HG03442 (cell line): ENCODE measurements at regions not wholly inside any gene's neighbourhood (a gene's known extent, or its start where the extent isn't known, plus 50 kb on each side); places are given as distances from the start of the nearest gene placed in this dataset.

ENCODE experiments used
- ATAC-seq: cut with Tn5 transposase; IDR thresholded peaks from one replicate; pipeline ENCODE4 v1.9.1; 2021; ENCODE audit warnings: mild to moderate bottlenecking, moderate library complexity; ENCODE audit not compliant: unreplicated experiment

DNA sequence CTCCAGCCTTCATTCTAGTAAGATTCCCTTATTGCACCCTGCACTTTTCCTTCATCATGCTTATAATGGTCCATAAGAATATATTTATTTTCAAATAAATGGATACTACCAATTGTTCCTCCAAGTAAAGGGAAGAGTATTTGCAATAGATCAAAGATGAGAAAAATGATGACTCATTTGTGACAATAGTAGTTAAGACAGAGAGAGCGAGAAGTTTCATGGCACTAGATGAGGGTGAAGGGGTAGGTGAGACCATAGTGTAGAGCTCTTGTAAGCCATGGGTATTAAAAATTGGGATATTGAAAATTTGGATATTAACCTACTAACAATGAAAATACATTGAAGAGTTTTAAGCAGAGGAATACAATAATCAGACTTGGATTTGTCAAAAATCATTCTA lies 404.6 kb downstream of the EFNA5 start:
- ATAC-seq = no peak

DNA sequence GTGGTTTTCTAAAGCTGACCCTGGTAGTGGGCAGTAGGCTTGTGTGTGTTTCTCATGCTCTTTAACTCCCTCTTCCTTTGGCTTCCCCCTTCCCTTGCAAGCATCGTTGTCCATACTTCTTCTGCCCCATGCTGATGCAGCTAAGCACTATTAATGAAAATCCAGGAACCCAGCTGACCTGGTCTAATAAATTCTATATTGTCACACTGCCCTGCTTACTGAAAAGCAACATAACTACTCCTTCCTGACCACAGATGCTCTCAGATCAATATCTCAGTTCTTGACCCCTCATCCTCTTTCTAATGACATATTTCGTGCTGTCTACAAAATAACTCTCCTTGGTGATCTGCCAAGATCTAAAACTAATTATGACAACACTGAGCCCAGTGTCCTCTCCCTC lies 405.5 kb downstream of the EFNA5 start:
- ATAC-seq = no peak

DNA sequence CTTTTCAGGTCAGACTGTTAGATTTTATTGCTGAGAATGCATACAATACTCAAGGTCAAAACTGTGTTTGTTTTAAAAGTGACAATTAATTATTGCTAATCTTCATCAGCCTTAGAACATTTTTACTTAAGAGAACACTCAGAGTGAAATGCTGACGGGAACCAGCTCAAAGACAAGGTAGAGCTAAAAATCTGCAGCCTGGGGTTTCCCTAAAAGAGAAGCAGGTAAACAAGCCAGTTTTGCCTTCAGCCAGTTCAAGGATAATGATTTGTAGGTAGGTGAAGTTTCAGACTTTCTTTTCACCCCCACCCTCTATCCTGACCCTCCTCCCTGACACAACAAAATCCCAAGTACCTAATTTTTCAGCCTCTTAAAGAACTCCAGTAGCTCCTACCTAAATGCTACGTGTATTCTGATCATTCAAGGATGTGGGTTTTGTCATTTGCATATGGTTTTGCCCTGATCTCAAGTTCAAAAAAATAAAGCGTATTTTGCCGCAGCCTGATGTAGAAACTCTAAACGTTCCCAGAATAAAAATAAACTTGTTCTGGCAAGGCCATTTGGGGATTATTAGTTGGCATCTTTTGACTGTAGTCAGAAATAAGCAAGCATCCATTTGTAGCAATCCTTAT lies 407.2 kb downstream of the EFNA5 start:
- peak; percentile 69 for ATAC-seq

DNA sequence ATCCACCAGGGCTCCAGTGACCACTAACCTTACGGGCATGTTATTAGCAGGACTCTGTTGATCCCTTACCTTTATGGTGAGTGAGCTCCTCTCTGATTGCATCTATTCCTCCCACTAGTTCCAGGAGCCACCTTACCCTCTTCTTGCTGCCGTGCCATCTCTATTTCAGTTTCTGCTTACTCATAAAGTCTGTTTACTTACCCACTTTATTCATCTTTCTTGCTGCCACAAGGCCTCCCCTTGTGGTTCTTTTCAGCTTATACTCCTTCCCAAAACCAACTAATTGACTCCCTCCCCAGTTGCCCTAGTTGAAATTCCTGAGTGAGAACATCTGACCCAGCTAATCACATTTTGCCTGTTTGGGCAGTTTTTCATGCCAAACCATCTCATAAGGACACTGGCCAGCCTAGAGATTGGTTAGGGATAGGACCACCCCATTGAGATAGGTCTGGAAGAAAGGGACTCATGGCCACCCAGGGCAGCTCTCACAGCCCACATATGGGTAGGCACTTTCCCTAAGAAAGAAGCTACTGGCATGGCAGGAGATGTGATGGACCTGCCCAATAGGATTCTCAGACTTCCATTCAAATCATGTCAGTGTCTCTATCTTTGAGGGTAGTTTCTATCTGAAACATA lies 412.7 kb downstream of the EFNA5 start:
- ATAC-seq = peak; percentile 78

DNA sequence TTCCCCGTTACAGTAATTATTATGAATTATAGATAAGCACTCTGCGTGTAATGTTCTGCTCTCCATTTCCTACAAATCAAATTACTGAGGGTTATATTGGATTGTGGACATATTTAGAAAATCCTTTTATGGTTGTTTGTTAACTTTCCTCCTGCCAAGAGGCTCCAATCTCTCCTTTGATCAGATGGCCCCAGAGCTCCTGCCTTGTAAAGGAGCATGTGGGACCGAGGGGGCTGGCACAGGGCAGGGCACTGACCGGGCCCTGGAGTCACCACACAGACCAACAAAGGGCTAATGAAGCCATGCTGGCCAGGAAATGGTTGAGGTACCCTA lies 415.9 kb downstream of the EFNA5 start:
- ATAC-seq = no peak

DNA sequence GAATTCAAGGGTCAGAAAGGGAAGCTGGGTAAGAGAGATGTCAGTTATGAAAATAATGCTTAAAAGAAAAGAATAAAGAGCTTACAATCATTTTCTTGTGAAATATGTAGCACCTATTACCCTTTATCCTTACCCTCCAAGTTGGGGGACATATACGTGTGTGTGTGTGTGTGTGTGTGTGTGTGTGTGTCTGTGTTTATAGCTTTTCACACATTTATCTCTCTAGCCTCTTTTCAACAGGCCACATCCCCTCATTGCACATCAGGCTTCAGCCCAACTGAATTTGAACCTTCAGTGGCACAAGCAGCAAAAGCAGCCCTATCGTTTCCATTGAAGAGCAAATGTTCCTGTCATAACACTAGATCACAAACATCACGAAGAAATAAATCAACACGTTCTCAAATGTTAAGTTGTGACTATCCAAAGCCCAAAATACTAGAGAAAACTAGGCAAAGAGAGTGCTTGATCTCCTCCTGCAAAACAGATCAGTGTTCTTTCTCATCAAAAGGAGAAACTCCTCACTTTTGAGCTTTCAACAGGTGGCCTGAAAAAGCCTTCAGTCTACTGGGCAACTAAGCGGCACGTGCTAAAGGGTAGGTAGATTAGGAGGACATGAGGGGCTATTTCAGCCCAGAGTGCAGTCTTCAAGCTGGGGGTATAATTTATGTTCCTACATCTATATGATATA lies 416.4 kb downstream of the EFNA5 start:
- ATAC-seq = no peak

DNA sequence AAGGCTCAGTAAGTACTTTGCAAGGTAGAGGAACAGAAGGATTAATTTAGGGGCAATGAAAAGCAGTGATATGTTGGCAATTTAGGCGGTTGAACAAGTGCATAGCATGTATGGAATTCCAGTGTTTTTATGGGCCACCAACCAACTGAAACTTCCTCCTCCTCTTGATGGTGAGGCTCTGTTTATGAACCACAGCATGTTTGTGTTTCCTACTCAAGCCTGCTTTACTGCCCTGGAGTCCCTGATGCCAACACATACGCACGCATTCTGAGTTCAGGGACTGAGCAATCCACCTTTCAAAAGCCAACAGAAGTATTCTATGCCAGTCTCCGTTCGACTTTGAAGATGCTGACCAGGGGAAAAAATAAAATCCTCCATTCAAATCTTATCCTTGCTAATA lies 417.5 kb downstream of the EFNA5 start:
- no peak for ATAC-seq

DNA sequence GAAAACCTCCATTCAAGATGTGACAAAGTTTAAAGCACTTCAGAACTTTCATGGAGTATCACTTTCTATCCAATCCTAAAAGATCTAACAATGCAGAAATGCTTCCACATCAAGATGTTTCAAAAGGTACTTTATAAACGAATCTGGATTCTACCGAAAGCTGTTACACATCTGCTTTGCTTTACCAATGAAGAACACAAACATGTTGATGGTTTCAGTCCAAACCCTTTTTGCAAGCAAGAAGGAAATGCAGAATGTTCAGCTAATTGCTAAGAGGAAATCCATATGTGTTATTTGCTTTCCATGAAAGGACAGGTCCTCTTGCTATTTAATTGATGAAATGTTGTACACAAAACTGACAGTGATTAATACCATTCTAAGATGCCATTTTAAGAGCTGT lies 419.6 kb downstream of the EFNA5 start:
- no peak for ATAC-seq

DNA sequence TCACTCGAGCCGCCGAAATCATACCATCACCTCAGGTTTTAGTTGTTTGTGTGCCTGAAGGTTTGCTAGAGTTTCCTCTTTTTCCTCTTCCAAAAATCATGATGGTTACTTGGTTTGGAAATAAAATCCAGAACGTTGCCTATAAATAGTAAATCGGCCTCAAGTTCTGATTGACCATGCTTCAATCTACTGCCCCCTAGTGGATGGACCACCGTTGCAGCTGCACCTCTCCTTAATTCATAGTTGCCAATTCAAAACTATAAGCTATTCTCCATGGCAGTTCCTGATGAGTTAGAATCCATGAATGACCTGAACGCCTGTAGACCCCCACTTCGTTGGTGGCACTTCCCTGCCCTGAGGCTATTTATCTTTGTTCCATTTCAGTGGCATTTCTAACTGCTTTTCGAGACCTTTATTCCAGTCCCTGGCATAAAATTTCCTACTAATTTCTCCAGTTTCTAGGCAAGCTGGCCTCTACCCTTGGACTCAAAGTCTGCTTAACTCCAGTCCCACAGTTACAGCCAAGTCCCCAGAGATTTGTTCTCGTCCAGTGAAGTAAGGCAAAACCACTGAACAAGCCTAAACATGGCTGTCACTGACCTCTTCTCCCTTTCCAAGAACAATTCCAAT lies 422.6 kb downstream of the EFNA5 start:
- ATAC-seq = peak; percentile 57

DNA sequence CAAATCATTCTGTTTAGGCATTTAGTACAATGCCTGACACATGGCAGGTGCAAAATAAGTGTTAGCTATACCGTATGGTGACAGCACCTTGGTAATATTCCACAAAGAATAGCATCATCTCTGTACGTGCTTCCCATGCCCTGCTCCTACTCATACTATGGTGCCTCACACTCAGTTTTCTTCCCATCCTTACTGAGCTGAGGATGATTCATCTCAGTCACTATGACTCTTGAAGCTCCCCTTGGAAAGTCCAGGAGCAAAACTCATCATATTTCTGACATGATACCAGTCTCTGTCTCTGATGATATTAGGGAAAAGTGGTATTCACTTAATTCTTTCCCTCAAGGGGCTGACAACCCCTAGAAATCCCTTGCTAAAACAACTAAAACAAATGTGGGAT lies 423.3 kb downstream of the EFNA5 start:
- no peak for ATAC-seq

DNA sequence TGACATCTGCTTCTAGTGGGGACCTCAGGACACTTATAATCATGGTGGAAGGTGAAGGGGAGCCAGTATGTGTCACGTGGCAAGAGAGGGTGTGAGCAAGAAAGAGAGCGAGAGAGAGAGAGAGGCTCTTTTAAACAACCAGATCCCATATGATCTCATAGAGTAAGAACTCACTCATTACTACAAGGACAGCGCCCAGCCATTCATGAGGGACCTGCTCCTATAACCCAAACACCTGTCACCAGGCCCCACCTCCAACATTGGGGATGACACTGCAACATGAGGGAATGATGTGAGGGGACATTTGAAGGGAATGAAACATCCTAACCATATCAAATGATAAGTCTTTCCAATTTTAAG lies 427.5 kb downstream of the EFNA5 start:
- ATAC-seq = no peak

DNA sequence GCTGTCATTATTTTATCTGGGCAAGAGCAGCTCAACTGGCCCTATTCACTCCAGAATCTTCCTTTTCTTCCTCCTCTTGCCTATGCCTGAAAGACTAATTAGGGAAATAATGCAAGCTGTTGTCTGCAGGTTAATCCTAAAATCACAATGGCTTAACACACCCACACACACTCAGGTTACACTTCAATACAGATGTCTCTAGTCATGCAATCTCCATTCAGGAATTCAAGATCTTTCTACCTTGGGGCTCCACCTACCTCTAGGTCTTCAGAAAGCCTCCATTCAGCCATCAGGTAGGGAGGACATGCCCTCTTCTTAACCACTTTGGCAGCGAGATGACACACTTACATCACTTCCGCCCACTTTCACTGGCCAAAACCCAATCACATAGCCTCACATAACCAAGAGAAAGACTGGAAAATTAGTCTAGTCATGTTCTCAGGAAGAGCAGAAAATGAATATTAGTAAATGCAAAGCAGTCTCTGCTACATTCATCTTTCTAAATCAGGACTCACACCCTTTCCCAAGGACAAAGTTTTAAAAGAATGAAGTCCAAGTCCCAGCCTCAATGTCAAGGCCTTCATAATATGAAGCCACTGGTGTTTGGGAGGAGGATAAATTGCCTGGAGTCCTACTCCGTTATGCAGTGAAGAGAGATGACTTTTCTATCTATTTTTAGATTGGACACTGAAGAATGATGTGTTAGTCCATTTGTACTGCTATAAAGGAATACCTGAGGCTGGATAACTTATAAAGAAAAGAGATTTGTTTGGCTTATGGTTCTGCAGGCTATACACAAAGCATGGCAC lies 428.1 kb downstream of the EFNA5 start:
- no peak for ATAC-seq

DNA sequence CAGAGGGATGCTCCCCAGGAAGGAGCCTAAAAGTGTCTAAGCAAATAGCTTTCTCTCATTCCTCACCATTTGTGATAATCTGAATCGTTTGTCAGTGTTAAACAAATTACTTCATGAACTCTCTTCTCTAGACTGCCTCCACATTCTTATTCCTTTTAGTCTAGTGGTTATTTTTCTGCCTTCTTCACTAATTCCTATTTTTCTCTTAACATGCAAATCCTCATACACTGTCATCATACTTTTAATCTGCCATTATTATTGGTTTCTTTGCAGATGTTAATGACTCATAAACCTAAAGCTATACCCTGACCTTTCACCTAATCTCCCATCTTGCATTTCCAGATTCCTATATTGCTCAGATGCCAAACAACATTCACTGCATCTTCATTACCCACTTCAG lies 428.9 kb downstream of the EFNA5 start:
- ATAC-seq = no peak

DNA sequence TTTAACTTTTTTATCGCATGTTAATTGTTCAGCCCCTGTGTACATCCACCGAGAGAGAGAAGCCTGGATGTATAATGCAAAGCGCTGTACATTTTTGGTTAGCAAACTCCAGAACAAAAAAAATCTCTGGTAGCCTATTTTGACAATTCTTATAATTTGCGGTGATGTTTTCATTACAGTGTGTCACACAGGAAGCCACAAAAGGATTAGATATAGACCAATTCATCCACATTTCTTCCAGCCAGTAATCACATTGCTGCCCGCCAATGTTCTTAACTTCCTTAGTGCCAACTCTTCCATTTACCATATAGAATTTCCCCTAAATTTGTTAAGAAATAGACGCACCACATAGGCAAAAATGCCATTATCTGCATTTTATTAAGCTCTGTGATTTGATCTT lies 435.6 kb downstream of the EFNA5 start:
- no peak for ATAC-seq

DNA sequence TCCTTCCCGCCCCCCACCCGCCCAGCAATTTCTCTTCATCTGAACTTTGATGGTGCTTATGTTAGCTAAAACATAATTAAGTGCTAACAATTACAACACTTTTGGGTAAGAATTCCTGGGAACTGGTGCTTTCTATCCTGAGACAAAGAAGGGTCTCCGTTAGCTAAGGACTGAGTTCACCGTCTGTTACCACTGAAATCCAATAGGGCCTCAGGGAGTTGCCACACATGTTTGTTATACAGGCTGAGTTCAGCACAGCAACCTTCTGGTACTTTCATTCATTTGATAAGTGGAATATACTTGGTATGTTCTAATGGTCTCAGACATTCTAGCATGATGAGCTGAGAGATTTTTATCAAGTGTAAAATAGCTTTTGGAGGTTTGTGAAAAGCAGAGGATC lies 437.9 kb downstream of the EFNA5 start:
- ATAC-seq = no peak

DNA sequence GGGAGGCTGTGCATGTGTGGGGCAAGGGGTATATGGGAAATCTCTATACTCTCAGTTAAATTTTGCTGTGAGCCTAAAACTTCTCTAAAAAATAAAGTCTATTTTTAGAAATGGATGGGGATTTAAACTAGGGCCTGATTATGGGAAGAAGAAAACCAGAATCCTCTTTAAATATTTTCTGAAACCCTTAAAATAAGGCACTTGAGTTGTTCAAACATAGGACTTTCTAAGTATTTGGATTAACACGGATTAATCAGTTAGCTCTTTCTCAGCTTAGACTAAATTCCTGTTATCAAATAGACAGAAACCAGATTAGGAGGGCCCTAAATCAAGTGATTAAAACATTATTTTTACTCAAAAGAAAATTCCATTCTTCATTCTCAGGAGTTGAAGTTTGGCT lies 438.4 kb downstream of the EFNA5 start:
- no peak for ATAC-seq

DNA sequence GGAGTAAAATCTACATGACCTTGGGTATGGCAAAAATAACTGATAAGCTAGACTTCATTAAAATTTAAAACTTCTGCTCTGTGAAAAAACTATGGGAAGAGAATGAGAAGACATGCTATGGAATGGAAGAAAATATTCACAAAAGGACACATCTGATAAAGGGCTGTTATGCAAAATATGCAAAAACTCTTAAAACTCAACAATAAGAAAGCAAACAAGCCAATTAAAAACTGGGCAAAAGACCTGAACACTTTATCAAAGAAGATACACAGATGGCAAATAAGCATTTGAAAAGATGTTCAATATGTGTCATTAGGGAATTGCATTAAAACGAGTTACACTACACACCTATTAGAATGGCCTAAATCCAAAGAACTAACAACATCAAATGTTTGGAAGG lies 439.5 kb downstream of the EFNA5 start:
- no peak for ATAC-seq

DNA sequence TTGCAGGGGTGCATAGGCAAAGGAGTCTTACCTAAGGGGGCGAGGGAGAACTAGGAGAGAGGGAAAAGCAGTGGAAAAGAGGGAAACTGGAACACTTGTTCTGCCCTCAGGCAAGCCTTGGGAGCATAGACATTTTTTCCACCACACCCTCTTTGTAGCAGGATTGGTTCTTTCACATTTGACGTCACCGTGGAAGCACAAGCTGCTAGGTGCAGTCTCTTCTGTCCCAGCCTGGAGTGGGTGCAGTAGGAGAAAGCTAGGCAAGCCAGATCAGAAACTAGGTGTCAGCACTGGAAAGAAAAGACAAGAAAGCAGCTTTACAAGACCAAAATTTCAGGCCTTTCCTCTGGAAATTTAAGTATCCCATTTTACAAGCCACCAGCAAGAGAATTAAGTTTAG lies 440.4 kb downstream of the EFNA5 start:
- ATAC-seq = no peak

DNA sequence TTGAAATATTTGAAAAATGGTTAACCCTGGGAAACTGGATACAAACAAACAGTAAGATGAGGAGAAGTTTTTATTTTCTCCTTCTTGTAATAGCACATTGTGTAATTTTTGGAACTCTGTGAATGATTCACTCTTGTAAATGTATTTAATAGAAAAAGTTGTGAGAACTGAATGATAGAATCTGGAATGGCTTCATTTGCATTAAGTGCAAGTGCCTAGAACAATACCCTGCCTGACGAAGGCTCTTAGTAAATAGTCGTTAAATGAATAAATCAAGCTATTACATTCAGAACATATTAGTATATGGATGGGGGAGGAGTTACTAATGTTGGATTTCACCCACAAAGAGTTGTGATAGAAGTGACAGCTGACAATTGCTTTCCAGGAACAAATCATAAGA lies 442.5 kb downstream of the EFNA5 start:
- no peak for ATAC-seq

DNA sequence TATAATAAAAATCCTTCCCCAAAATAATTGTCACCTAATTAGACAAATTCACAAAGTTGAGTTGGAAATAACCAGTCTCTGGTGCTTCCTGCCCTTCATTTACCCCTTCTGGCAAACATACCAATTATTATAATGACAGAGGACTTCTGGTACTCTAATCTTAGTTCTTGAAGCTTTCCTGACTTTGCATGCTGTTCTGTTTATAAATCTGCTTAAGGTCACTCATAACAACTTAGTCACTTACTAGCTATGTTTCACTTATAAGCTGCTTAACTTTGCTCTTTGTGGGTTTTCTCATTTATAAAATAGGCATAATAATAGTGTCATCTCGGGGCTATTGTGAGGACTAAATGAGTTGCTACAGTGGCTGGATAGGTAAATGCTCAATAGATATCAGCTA lies 446.5 kb downstream of the EFNA5 start:
- ATAC-seq = no peak

DNA sequence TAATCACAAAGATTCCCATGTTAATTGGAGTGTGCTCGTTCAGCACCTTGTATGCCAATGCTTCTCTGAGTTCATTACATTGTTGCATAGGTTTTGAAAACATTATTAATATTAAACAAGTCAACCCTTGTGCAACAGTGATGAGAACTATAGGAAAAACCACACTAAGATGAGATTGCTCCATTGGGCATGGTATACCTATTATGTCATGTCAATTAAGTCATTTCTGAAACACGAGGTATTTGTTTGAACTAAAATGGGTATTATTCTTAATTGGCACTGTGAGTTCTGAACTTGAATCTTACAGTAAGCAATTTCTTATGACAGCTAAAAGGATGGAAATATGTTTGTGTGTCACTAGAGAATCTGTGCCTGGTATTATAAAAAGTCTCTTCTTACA lies 447.7 kb downstream of the EFNA5 start:
- no peak for ATAC-seq
